LNCAP (cell line): ENCODE measurements at regions not wholly inside any gene's neighbourhood (a gene's known extent, or its start where the extent isn't known, plus 50 kb on each side); places are given as distances from the start of the nearest gene placed in this dataset.

Source experiments
- CTCF ChIP-seq: fragments of 450-650 bp; IDR thresholded peaks from 2 replicates; pipeline ENCODE4 v1.5.1; 2017; ENCODE audit warnings: mild to moderate bottlenecking

GRCh38 chr6:105800871-105801270 is 285.3 kb upstream of the PRDM1 start:
- no peak for TF ChIP-seq CTCF

- no peak for TF ChIP-seq CTCF
Observed at GRCh38 chr6:105800398-105800797, 285.7 kb upstream of the PRDM1 start.

- no peak for TF ChIP-seq CTCF
Observed at GRCh38 chr6:105799056-105799455, 287.1 kb upstream of the PRDM1 start.

- no peak for TF ChIP-seq CTCF
Observed at GRCh38 chr6:105797983-105798453, 288.1 kb upstream of the PRDM1 start.

GRCh38 chr6:105797286-105797979 is 288.7 kb upstream of the PRDM1 start:
- no peak for TF ChIP-seq CTCF

- no peak for TF ChIP-seq CTCF
Observed at GRCh38 chr6:105795913-105796517, 290.1 kb upstream of the PRDM1 start.

- TF ChIP-seq CTCF = no peak
Observed at GRCh38 chr6:105795366-105795765, 290.8 kb upstream of the PRDM1 start.
